Right lobe of liver (tissue), 4 donors: ENCODE measurements at regions not wholly inside any gene's neighbourhood (a gene's known extent, or its start where the extent isn't known, plus 50 kb on each side); places are given as distances from the start of the nearest gene placed in this dataset.

Experiments used
- POLR2A ChIP-seq: fragments of 450-650 bp; IDR thresholded peaks from one replicate; pipeline ENCODE4 v1.6.1; 2017; ENCODE audit warnings: antibody characterized with exemption, mild to moderate bottlenecking
- TF ChIP-seq, protein P1 (sequence below), 4 donors: fragments of 200-600 bp in 3 of 4; fragments of 450-650 bp in 1 of 4; IDR thresholded peaks; one replicate each; pipeline versions ENCODE4 v1.5.1 to v1.8.0; 2016 to 2022; ENCODE audit warnings: antibody characterized with exemption in 4 of 4, mild to moderate bottlenecking in 2 of 4
- donor health status: DM: no; HTN: no; CAD: no.
- donor health status: DM: no; HTN: no; CAD: no.
- donor health status: DM: no; HTN: yes; CAD: no.

DNA sequence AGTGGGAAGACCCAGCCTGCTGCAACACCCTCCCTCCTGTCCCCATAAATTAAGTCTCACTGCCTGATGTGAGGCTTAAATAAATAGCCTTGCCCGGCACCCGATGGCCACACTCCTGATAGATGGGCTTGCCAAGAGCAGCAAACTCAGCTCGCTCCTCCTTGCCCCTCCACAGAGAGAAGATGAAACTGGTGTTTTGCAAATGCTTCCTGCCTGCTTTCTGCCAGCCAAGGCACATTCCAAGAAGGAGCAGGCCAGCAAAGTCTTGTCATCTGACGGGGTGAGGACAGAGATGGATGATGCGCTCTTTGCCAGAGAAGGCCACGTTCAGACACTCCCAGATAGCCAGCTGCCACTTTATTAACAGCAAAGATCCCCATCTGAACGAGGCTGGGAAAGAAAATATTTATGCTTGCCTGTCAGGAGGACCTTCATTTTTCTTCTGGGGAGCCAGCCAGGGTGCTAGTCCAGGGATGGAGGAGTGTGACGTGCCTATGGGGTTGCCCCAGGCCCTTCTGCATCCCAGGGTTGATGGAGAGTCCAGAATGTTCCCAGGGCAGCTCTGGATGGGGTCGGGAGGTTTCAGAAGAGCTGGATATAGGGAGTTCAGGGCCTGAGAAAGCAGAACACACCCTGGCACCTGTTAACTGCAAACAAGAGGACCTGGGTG lies 265.4 kb downstream of the FOXD2 start:
- TF ChIP-seq, protein P1, sequence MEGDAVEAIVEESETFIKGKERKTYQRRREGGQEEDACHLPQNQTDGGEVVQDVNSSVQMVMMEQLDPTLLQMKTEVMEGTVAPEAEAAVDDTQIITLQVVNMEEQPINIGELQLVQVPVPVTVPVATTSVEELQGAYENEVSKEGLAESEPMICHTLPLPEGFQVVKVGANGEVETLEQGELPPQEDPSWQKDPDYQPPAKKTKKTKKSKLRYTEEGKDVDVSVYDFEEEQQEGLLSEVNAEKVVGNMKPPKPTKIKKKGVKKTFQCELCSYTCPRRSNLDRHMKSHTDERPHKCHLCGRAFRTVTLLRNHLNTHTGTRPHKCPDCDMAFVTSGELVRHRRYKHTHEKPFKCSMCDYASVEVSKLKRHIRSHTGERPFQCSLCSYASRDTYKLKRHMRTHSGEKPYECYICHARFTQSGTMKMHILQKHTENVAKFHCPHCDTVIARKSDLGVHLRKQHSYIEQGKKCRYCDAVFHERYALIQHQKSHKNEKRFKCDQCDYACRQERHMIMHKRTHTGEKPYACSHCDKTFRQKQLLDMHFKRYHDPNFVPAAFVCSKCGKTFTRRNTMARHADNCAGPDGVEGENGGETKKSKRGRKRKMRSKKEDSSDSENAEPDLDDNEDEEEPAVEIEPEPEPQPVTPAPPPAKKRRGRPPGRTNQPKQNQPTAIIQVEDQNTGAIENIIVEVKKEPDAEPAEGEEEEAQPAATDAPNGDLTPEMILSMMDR (IDR thresholded peaks at IDR 0.05) = no peak
- TF ChIP-seq POLR2A = no peak
